IPS-NIHi7 (cell line): ENCODE measurements at regions not wholly inside any gene's neighbourhood (a gene's known extent, or its start where the extent isn't known, plus 50 kb on each side); places are given as distances from the start of the nearest gene placed in this dataset.
A peak's percentile ranks its signal among the peaks of the same experiment; 100 is the strongest.

Source experiments
- DNase-seq: peaks from one replicate; pipeline ENCODE4 v3.0.0; 2012; ENCODE audit warnings: mixed read lengths; ENCODE audit errors: extremely low spot score

- DNase-seq = no peak
These were observed 307.7 kb downstream of the ARPP21 start for GRCh38 chr3:35946854-35947515.

- DNase-seq = no peak
These were observed 310.7 kb downstream of the ARPP21 start for GRCh38 chr3:35950021-35950420.

- DNase-seq = no peak
These were observed 315.1 kb downstream of the ARPP21 start for GRCh38 chr3:35954413-35954812.

GRCh38 chr3:35965908-35966307 is 326.6 kb downstream of the ARPP21 start:
- DNase-seq = peak; percentile 16

- DNase-seq = no peak
These were observed 327.5 kb downstream of the ARPP21 start for GRCh38 chr3:35966629-35967464.

- no peak for DNase-seq
These were observed 328.8 kb downstream of the ARPP21 start for GRCh38 chr3:35968043-35968622.

- DNase-seq = no peak
These were observed 330.1 kb downstream of the ARPP21 start for GRCh38 chr3:35969406-35969805.

GRCh38 chr3:35970793-35971192 is 331.5 kb downstream of the ARPP21 start:
- no peak for DNase-seq

- DNase-seq = no peak
These were observed 332.4 kb downstream of the ARPP21 start for GRCh38 chr3:35971686-35972085.

- no peak for DNase-seq
These were observed 335.5 kb downstream of the ARPP21 start for GRCh38 chr3:35974872-35975271.

- DNase-seq = no peak
These were observed 346.8 kb downstream of the ARPP21 start for GRCh38 chr3:35986161-35986560.

- DNase-seq = no peak
These were observed 348.1 kb downstream of the ARPP21 start for GRCh38 chr3:35987386-35987785.

- no peak for DNase-seq
These were observed 352.7 kb downstream of the ARPP21 start for GRCh38 chr3:35992041-35992440.

- no peak for DNase-seq
These were observed 368.5 kb upstream of the STAC start for GRCh38 chr3:36011791-36012190.

- no peak for DNase-seq
These were observed 366.9 kb upstream of the STAC start for GRCh38 chr3:36013425-36013824.

GRCh38 chr3:36025232-36025631 is 355.1 kb upstream of the STAC start:
- no peak for DNase-seq

GRCh38 chr3:36032180-36033047 is 347.9 kb upstream of the STAC start:
- DNase-seq = no peak

- DNase-seq = no peak
These were observed 321.8 kb upstream of the STAC start for GRCh38 chr3:36058404-36059030.

GRCh38 chr3:36060950-36061349 is 319.4 kb upstream of the STAC start:
- no peak for DNase-seq

GRCh38 chr3:36063992-36064391 is 316.3 kb upstream of the STAC start:
- DNase-seq = no peak

- no peak for DNase-seq
These were observed 315.0 kb upstream of the STAC start for GRCh38 chr3:36065321-36065720.
